HCT116 (cell line): ENCODE measurements at regions not wholly inside any gene's neighbourhood (a gene's known extent, or its start where the extent isn't known, plus 50 kb on each side); places are given as distances from the start of the nearest gene placed in this dataset.

Experiments used
- ATAC-seq: fragments of 200-7000 bp; cut with Tn5 transposase; 2 replicates; pipeline ENCODE4 v1.9.1; 2020; ENCODE audit warnings: mild to moderate bottlenecking, moderate library complexity
- BruUV-seq: library from RNA; stranded (reverse); fragments of 400-500 nt; replicated peaks from 2 replicates; lab custom pipeline; 2021; lab: Mats Ljungman, UMichigan
- CTCF ChIA-PET: fragments of 300-600 bp; sonication (Branson Sonifier 250); formaldehyde crosslinking; loops from one replicate; lab custom pipeline; 2021; ENCODE audit warnings: antibody characterized with exemption; lab: Charles Lee
- POLR2A ChIA-PET: fragments of 300-600, 350-600 bp; sonication (Branson Sonifier 250); formaldehyde crosslinking; loops from one replicate; lab custom pipeline; 2021; ENCODE audit warnings: antibody characterized with exemption; lab: Charles Lee
- RAD21 ChIA-PET, 2 experiments: fragments of 300-600 bp; sonication (Branson Sonifier 250); formaldehyde crosslinking; loops; one replicate each; lab custom pipeline; 2023; ENCODE audit warnings: low total read pairs in 2 of 2; ENCODE audit not compliant: uncharacterized antibody in 2 of 2, unreplicated experiment in 2 of 2, low non-redundant PET in 1 of 2; lab: Charles Lee
- DNase-seq: peaks from one replicate; pipeline ENCODE4 v3.0.0-alpha.2; 2010; ENCODE audit warnings: low read depth, low spot score
- H2AFZ ChIP-seq: fragments of 200-600 bp; shearing (Covaris generic), sonication (generic); 2 replicates; pipeline ENCODE4 v1.6.1; 2017; ENCODE audit warnings: low read depth, mixed run types, mixed read lengths, antibody characterized with exemption, low read length; ENCODE audit not compliant: poor library complexity, severe bottlenecking
- H3K27ac ChIP-seq: 2 replicates; pipeline ENCODE4 v1.5.1; 2012; ENCODE audit warnings: low read depth, low read length
- H3K27me3 ChIP-seq: fragments of 200-600 bp; sonication (generic); 2 replicates; pipeline ENCODE4 v1.6.1; 2016; ENCODE audit warnings: mixed run types, low read length, mixed read lengths; ENCODE audit not compliant: insufficient read depth
- H3K36me3 ChIP-seq, 2 experiments: fragments of 200-500 bp in 1 of 2; fragments of 200-600 bp in 1 of 2; sonication (Bioruptor generic) in 1 of 2; sonication (generic) in 1 of 2; 2 replicates each; pipeline versions ENCODE4 v1.5.1 to v1.6.1; 2014 to 2016; ENCODE audit warnings: low read length in 2 of 2, inconsistent platforms in 1 of 2, mixed read lengths in 1 of 2, mixed run types in 1 of 2; ENCODE audit not compliant: insufficient read depth in 2 of 2, control insufficient read depth in 1 of 2
- H3K4me1 ChIP-seq, 2 experiments: fragments of 200-600 bp in 1 of 2; sonication (generic) in 1 of 2; 2 replicates each; pipeline versions ENCODE4 v1.5.1 to v1.6.1; 2012 to 2017; ENCODE audit warnings: low read length in 2 of 2, inconsistent platforms in 1 of 2, mild to moderate bottlenecking in 1 of 2, mixed read lengths in 1 of 2, mixed run types in 1 of 2, moderate library complexity in 1 of 2; ENCODE audit not compliant: insufficient read depth in 2 of 2, control insufficient read depth in 1 of 2
- H3K4me2 ChIP-seq: fragments of 200-600 bp; sonication (generic); 2 replicates; pipeline ENCODE4 v1.6.1; 2017; ENCODE audit warnings: mixed run types, low read length, mixed read lengths
- H3K4me3 ChIP-seq, 2 experiments: fragments of 200-600 bp in 1 of 2; sonication (generic) in 1 of 2; replicated peaks in 1 of 2; 2 replicates each; pipeline ENCODE4 v1.5.1; 2011 to 2016; ENCODE audit warnings: low read length in 2 of 2, control low read depth in 1 of 2, low read depth in 1 of 2, mild to moderate bottlenecking in 1 of 2, mixed read lengths in 1 of 2, mixed run types in 1 of 2
- H3K79me2 ChIP-seq: fragments of 200-600 bp; sonication (generic); 2 replicates; pipeline ENCODE4 v1.6.1; 2017; ENCODE audit warnings: mild to moderate bottlenecking, mixed run types, low read length, moderate library complexity, mixed read lengths; ENCODE audit not compliant: insufficient read depth
- H3K9ac ChIP-seq: fragments of 200-600 bp; sonication (generic); 2 replicates; pipeline ENCODE4 v1.6.1; 2016; ENCODE audit warnings: low read length, mixed read lengths
- H3K9me2 ChIP-seq: fragments of 200-600 bp; sonication (generic), shearing (Covaris generic); 2 replicates; pipeline ENCODE4 v1.6.1; 2017; ENCODE audit warnings: mixed run types, mild to moderate bottlenecking, moderate library complexity; ENCODE audit not compliant: insufficient read depth
- H3K9me3 ChIP-seq, 2 experiments: fragments of 200-500 bp in 1 of 2; fragments of 200-600 bp in 1 of 2; sonication (Bioruptor generic) in 1 of 2; sonication (generic) in 1 of 2; 2 replicates each; pipeline ENCODE4 v1.6.1; 2014 to 2017; ENCODE audit warnings: low read length in 2 of 2, mixed read lengths in 2 of 2, inconsistent platforms in 1 of 2, low read depth in 1 of 2, mild to moderate bottlenecking in 1 of 2, mixed run types in 1 of 2, moderate library complexity in 1 of 2; ENCODE audit not compliant: control insufficient read depth in 1 of 2, insufficient read depth in 1 of 2
- H4K20me1 ChIP-seq: fragments of 200-600 bp; sonication (generic), shearing (Covaris generic); 2 replicates; pipeline ENCODE4 v1.6.1; 2017; ENCODE audit warnings: mixed run types, mild to moderate bottlenecking, moderate library complexity; ENCODE audit not compliant: insufficient read depth
- EGR1 ChIP-seq: IDR thresholded peaks from 2 replicates; pipeline ENCODE4 v1.6.1; 2012; ENCODE audit warnings: low read depth
- ELF1 ChIP-seq: IDR thresholded peaks from 2 replicates; pipeline ENCODE4 v1.6.1; 2012; ENCODE audit warnings: low read depth, borderline replicate concordance
- EZH2 ChIP-seq: fragments of 200-600 bp; sonication (generic); IDR thresholded peaks from 2 replicates; pipeline ENCODE4 v1.6.1; 2017; ENCODE audit warnings: antibody characterized with exemption, mixed run types
- EZH2phosphoT487 ChIP-seq: fragments of 200-600 bp; IDR thresholded peaks from 2 replicates; pipeline ENCODE4 v1.6.1; 2018; ENCODE audit warnings: antibody characterized with exemption, borderline replicate concordance
- FOSL1 ChIP-seq: IDR thresholded peaks from 2 replicates; pipeline ENCODE4 v1.6.1; 2012; ENCODE audit warnings: low read depth
- POLR2A ChIP-seq: IDR thresholded peaks from 2 replicates; pipeline ENCODE4 v1.7.0; 2011; ENCODE audit warnings: borderline replicate concordance; ENCODE audit not compliant: insufficient read depth, insufficient read length; ENCODE audit errors: extremely low read depth
- POLR2AphosphoS5 ChIP-seq: IDR thresholded peaks from 2 replicates; pipeline ENCODE4 v1.6.1; 2011; ENCODE audit warnings: mild to moderate bottlenecking, low read depth, low read length, moderate library complexity
- YY1 ChIP-seq: IDR thresholded peaks from 2 replicates; pipeline ENCODE4 v1.6.1; 2011; ENCODE audit warnings: low read length, low read depth, moderate library complexity, mild to moderate bottlenecking; ENCODE audit not compliant: insufficient replicate concordance; ENCODE audit errors: extremely low read depth
- ZFX ChIP-seq: fragments of 450-650 bp; IDR thresholded peaks from 2 replicates; pipeline ENCODE4 v1.6.1; 2017
- intact Hi-C: fragments of 100-400 bp; cut with micrococcal nuclease; formaldehyde crosslinking; loops from 2 replicates; pipeline ENCODE4 v1.10.0; 2022
- TF ChIP-seq, protein P1 (sequence below): IDR thresholded peaks from 2 replicates; pipeline ENCODE4 v1.6.1; 2012
- TF ChIP-seq, protein P2 (sequence below): IDR thresholded peaks from 2 replicates; pipeline ENCODE4 v1.6.1; 2012
- TF ChIP-seq, protein P3 (sequence below): IDR thresholded peaks from 2 replicates; pipeline ENCODE4 v1.6.1; 2012; ENCODE audit warnings: low read depth

DNA sequence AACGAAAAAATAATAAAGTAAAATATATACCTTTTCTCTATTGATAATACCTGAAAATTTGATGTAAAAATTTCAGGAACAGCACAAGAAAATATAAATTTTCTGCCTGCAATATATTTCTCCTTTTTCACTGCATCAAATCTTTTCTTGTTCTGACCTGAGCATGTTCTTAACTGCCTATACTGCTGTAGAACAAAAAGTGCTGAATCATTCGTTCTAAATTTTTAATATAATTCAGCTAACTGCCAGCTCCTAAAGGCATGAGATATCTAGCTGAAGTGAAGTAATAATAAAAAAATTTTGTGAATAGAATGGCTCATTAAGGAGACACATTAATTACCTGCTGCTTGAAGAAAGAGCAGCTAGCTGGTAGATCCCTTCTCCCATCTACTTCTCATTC, 188.6 kb upstream of the FKBP1C start:
- CTCF ChIA-PET, result no interaction called here

More for the DNA sequence above, 188.6 kb upstream of the FKBP1C start:
- ChIA-PET RAD21 (no interaction called here), POLR2A (no interaction called here)
- no peaks in the 10 kb centered on the region for H3K4me1 ChIP-seq
- H3K9me2 ChIP-seq, result no peaks in the 10 kb centered on the region
- 0 out of 4 replicates have a peak, but pooled peaks cover 0 to 4% of the 10 kb centered on the region in 2 experiments for H3K9me3 ChIP-seq
- no peak for DNase-seq
- no peaks in the 10 kb centered on the region for H3K79me2 ChIP-seq
- no TSS peak for BruUV-seq
- H3K36me3 ChIP-seq, result no peaks in the 10 kb centered on the region
- TF ChIP-seq, protein P1, sequence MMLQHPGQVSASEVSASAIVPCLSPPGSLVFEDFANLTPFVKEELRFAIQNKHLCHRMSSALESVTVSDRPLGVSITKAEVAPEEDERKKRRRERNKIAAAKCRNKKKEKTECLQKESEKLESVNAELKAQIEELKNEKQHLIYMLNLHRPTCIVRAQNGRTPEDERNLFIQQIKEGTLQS, result no peak
- TF ChIP-seq YY1, result no peak
- TF ChIP-seq EZH2, result no peak
- TF ChIP-seq, protein P2, sequence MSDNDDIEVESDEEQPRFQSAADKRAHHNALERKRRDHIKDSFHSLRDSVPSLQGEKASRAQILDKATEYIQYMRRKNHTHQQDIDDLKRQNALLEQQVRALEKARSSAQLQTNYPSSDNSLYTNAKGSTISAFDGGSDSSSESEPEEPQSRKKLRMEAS, result no peak
- TF ChIP-seq EGR1, result no peak
- no peak for TF ChIP-seq FOSL1
- TF ChIP-seq, protein P3, sequence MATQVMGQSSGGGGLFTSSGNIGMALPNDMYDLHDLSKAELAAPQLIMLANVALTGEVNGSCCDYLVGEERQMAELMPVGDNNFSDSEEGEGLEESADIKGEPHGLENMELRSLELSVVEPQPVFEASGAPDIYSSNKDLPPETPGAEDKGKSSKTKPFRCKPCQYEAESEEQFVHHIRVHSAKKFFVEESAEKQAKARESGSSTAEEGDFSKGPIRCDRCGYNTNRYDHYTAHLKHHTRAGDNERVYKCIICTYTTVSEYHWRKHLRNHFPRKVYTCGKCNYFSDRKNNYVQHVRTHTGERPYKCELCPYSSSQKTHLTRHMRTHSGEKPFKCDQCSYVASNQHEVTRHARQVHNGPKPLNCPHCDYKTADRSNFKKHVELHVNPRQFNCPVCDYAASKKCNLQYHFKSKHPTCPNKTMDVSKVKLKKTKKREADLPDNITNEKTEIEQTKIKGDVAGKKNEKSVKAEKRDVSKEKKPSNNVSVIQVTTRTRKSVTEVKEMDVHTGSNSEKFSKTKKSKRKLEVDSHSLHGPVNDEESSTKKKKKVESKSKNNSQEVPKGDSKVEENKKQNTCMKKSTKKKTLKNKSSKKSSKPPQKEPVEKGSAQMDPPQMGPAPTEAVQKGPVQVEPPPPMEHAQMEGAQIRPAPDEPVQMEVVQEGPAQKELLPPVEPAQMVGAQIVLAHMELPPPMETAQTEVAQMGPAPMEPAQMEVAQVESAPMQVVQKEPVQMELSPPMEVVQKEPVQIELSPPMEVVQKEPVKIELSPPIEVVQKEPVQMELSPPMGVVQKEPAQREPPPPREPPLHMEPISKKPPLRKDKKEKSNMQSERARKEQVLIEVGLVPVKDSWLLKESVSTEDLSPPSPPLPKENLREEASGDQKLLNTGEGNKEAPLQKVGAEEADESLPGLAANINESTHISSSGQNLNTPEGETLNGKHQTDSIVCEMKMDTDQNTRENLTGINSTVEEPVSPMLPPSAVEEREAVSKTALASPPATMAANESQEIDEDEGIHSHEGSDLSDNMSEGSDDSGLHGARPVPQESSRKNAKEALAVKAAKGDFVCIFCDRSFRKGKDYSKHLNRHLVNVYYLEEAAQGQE, result no peak
- no peak for TF ChIP-seq POLR2A
- TF ChIP-seq ZFX, result no peak
- TF ChIP-seq EZH2phosphoT487, result no peak
- no peak for TF ChIP-seq ELF1
- TF ChIP-seq POLR2AphosphoS5, result no peak
- H4K20me1 ChIP-seq, result no peaks in the 10 kb centered on the region
- no peak overlapping the region for H3K27ac ChIP-seq
- no peak overlapping the region for H3K4me2 ChIP-seq
- ATAC-seq, result no peak
- no peak overlapping the region for H2AFZ ChIP-seq
- H3K27me3 ChIP-seq, result no peaks in the 10 kb centered on the region
- no peak overlapping the region for H3K9ac ChIP-seq
- intact Hi-C loops, result no loop called here
- H3K4me3 ChIP-seq, result no peak overlapping the region
